ENCODE measurements at regions not wholly inside any gene's neighbourhood (a gene's known extent, or its start where the extent isn't known, plus 50 kb on each side); places are given as distances from the start of the nearest gene placed in this dataset.

- DNase-seq: no peak
Measured at GRCh38 chr3:135310317-135310716, 515.3 kb downstream of the EPHB1 start.

- DNase-seq: no peak
Measured at GRCh38 chr3:135311699-135312098, 516.6 kb downstream of the EPHB1 start.

GRCh38 chr3:135314237-135314636 lies 519.2 kb downstream of the EPHB1 start:
- DNase-seq: no peak

DNA sequence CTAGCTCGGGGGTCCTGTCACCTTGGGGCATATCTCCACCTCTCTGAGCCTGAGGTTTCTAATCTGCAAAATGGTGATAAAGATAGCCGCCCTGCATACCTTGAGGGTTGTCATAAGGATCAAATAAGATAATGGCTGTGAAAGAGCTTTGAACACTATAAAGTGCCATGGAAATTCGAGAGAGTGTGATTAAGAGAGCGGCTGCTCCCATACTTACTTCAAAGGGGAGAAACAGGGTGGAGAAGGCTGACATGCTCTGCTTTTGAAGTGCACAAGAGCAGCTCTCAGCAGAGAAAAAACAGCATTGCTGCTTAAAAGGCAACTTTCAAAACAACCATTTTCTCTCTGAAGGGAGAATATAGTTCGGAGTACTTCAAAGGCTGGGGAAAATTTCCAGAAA lies 529.2 kb downstream of the EPHB1 start:
- DNase-seq: no peak

- DNase-seq: peak in 1 of 14 donors; percentile 39
Measured at GRCh38 chr3:135325096-135325495, 530.0 kb downstream of the EPHB1 start.

GRCh38 chr3:135325726-135326235 lies 530.7 kb downstream of the EPHB1 start:
- DNase-seq: peak in 1 of 14 donors; percentile 37

DNA sequence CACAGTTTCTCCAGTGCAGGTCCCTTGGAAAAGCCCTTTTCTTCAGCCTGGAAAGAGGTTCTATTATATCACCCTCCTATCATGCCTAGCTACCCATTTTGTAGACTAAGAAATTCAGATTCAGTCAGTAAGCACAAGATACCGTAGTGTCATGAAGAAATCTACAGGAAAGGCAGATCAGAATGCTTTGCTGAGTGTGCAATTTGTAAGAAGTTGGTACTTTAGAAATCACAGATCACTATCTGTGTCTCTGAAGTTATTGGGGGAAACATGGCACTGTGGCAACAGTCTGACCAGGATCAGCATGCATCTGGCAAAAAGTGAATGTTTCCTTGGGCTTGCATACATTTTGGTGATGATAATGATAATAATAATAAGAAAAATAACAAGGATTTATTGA lies 531.8 kb downstream of the EPHB1 start:
- no peak for DNase-seq

DNA sequence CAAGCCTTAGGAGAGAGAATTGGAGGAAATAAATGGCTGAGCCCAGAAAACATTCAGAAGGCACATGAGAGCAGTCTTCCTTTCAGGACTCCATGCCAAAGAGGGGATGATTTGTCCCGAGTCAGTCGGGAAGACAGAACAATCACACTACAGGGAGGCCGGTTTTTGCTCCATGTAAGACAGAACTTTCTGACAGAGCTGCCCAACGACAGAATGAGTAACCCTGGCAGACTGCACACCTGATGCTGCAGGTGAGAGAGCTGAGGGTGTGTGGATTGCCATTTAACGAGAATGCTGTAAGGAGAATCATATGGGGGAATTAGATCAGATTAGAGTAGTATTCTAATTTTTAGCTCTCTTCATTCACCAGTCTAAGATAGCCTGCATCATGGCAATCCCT lies 533.0 kb downstream of the EPHB1 start:
- DNase-seq: no peak

DNA sequence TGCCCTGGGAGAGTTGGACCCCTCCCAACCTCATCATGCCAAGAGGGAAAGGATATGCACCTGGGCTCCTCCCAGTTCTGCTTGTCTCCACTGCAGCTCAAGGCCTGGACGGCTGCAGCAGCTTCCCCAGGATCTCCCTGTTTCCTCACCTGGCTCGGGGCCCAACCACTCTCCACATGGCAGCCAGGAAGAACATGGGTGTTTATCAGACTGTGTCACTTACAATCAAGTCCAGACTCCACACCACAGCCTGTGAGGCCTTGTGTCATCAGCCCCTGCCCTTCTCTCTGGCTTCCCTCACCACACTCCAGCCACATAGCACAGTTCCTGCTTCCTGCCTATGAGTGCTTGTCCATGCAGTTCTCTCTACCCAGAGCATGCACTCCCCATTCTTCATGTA lies 534.4 kb downstream of the EPHB1 start:
- DNase-seq: peak in 2 of 14 donors; percentile 1 to 12

- no peak for DNase-seq
Measured at GRCh38 chr3:135337192-135337591, 542.1 kb downstream of the EPHB1 start.

- no peak for DNase-seq
Measured at GRCh38 chr3:135348690-135349089, 553.6 kb downstream of the EPHB1 start.

GRCh38 chr3:135349254-135349948 lies 554.3 kb downstream of the EPHB1 start:
- no peak for DNase-seq

- no peak for DNase-seq
Measured at GRCh38 chr3:135352213-135352612, 557.2 kb downstream of the EPHB1 start.

- no peak for DNase-seq
Measured at GRCh38 chr3:135362889-135363288, 567.8 kb downstream of the EPHB1 start.

- no peak for DNase-seq
Measured at GRCh38 chr3:135364676-135365075, 569.6 kb downstream of the EPHB1 start.

GRCh38 chr3:135366816-135367215 lies 571.8 kb downstream of the EPHB1 start:
- DNase-seq: no peak

DNA sequence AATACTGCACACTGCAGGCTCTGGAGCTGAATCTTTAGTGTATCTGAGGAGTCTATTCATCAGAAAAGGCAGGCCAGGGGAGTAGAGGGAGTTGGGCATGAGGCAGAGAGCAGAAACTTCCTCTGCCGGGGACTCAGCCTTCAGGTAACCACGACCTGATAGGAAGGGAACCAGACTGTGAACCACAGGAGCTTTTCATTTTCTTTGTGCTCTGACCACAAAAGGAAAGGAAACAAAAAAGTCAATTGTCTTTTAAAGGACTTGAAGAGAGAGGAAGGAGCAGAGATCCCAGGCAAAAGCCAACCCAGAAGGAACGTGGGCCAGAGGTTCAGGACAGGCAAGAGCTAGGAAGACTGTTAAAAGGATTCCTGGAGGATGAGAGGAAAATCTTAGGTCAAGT lies 573.3 kb downstream of the EPHB1 start:
- no peak for DNase-seq

- no peak for DNase-seq
Measured at GRCh38 chr3:135368781-135369180, 573.7 kb downstream of the EPHB1 start.

GRCh38 chr3:135374571-135374970 lies 579.5 kb downstream of the EPHB1 start:
- DNase-seq: no peak

- DNase-seq: no peak
Measured at GRCh38 chr3:135382188-135382587, 583.3 kb upstream of the PPP2R3A start.

DNA sequence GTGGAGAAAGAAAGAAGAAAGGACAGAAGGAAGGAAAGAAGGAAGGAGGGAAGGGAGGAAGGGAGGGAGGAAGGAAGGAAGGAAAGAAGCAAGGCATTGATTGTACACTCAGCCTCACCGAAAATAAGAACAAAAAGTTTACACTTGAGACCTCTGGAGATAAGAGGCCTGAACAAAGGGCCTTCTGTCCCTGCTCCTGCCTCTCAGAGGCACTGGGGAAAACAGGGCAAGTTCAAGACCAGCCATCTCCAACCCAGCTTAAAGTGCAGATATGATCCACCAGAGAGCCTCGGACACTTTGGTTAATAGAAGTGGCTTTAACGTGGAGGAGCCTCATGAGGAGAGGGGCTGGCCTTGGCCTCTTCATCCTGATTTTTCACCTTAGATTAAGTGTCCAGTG lies 582.9 kb upstream of the PPP2R3A start:
- no peak for DNase-seq

DNA sequence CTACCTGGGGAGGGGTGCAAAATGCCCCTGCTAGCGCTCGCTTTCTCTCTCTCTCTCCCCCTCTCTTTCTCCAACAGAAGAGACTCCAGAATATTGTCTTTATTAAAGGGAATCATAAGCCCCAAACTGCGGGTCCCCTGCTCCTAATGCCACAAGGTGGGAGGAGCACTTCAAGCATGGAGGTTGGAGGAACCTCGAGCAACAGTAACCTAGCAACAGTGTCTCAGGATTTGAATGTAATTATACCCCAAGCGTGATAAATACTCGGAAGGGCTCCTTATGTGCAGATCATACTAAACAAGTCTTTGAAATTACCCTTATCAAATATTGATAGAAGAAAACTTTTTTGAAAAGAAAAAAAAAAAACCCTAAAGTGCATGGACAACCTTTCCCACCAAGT lies 582.2 kb upstream of the PPP2R3A start:
- no peak for DNase-seq

- no peak for DNase-seq
Measured at GRCh38 chr3:135392151-135392550, 573.4 kb upstream of the PPP2R3A start.

GRCh38 chr3:135393159-135393558 lies 572.4 kb upstream of the PPP2R3A start:
- DNase-seq: no peak
